Tibial artery (tissue), 4 donors: ENCODE measurements at regions not wholly inside any gene's neighbourhood (a gene's known extent, or its start where the extent isn't known, plus 50 kb on each side); places are given as distances from the start of the nearest gene placed in this dataset.

Experiments
- DNase-seq, 2 donors: peaks; one replicate each; pipeline ENCODE4 v3.0.0-alpha.2; 2019
- H3K27ac ChIP-seq, 2 donors: fragments of 200-600 bp; sonication (generic) in 1 of 2; 1 replicate in 1 of 2; 2 replicates in 1 of 2; pipeline ENCODE4 v1.5.1; 2018 to 2019; ENCODE audit warnings: mild to moderate bottlenecking in 1 of 2
- H3K27me3 ChIP-seq, 2 donors: fragments of 200-600 bp; sonication (generic) in 1 of 2; one replicate each; pipeline versions ENCODE4 v1.5.1 to v1.6.0; 2016 to 2019
- H3K36me3 ChIP-seq, 3 donors: fragments of 200-600 bp; sonication (generic) in 2 of 3; one replicate each; pipeline ENCODE4 v1.5.1; 2016 to 2019; ENCODE audit warnings: mild to moderate bottlenecking in 2 of 3
- H3K4me1 ChIP-seq, 4 donors: fragments of 200-600 bp; sonication (generic) in 2 of 4; 1 replicate in 3 of 4; 2 replicates in 1 of 4; pipeline ENCODE4 v1.5.1; 2016 to 2019
- H3K4me3 ChIP-seq, 2 donors: fragments of 200-600 bp; sonication (generic) in 1 of 2; 1 replicate in 1 of 2; 2 replicates in 1 of 2; pipeline ENCODE4 v1.5.1; 2018 to 2019; ENCODE audit warnings: mild to moderate bottlenecking in 2 of 2
- H3K9me3 ChIP-seq, 3 donors: fragments of 200-600 bp; sonication (generic) in 1 of 3; one replicate each; pipeline ENCODE4 v1.5.1; 2016 to 2019
- CTCF ChIP-seq, 2 experiments: fragments of 200-600 bp in 1 of 2; fragments of 450-650 bp in 1 of 2; IDR thresholded peaks; one replicate each; pipeline ENCODE4 v1.5.1; 2017 to 2019; ENCODE audit warnings: antibody characterized with exemption in 2 of 2, mild to moderate bottlenecking in 1 of 2, moderate library complexity in 1 of 2
- intact Hi-C: fragments of 100-400 bp; cut with DNase I; formaldehyde crosslinking; loops from one replicate; pipeline ENCODE4 v1.15.0; 2023; ENCODE audit warnings: low total_unique reads

GRCh38 chr5:18811661-18812060, 1176.3 kb downstream of the CDH18 start:
- TF ChIP-seq CTCF (IDR thresholded peaks at IDR 0.05) = no peak
- DNase-seq = no peak
- Histone ChIP-seq H3K27ac (no peak overlapping the region), H3K4me1 (no peaks in the 10 kb centered on the region), H3K9me3 (no peaks in the 10 kb centered on the region), H3K4me3 (no peak overlapping the region), H3K36me3 (no peaks in the 10 kb centered on the region), H3K27me3 (no peaks in the 10 kb centered on the region)
- intact Hi-C loops = no loop called here

- Histone ChIP-seq H3K4me3 (no peak overlapping the region), H3K27me3 (no peaks in the 10 kb centered on the region), H3K36me3 (no peaks in the 10 kb centered on the region), H3K4me1 (no peaks in the 10 kb centered on the region), H3K9me3 (no peaks in the 10 kb centered on the region), H3K27ac (no peak overlapping the region)
- intact Hi-C loops = no loop called here
- no peak for DNase-seq
- TF ChIP-seq CTCF (IDR thresholded peaks at IDR 0.05) = no peak
Observed at GRCh38 chr5:18828351-18828750, 1159.6 kb downstream of the CDH18 start.

GRCh38 chr5:18829539-18829938, 1158.5 kb downstream of the CDH18 start:
- H3K4me1 ChIP-seq = no peaks in the 10 kb centered on the region
- no peak overlapping the region for H3K27ac ChIP-seq
- no peak overlapping the region for H3K4me3 ChIP-seq
- no peak for DNase-seq
- TF ChIP-seq CTCF (IDR thresholded peaks at IDR 0.05) = no peak
- H3K36me3 ChIP-seq = no peaks in the 10 kb centered on the region
- H3K9me3 ChIP-seq = no peaks in the 10 kb centered on the region
- intact Hi-C loops = no loop called here
- H3K27me3 ChIP-seq = no peaks in the 10 kb centered on the region

- no peak overlapping the region for H3K27ac ChIP-seq
- H3K4me1 ChIP-seq = no peaks in the 10 kb centered on the region
- no peak for TF ChIP-seq CTCF (IDR thresholded peaks at IDR 0.05)
- no peaks in the 10 kb centered on the region for H3K36me3 ChIP-seq
- H3K4me3 ChIP-seq = no peak overlapping the region
- intact Hi-C loops = no loop called here
- no peaks in the 10 kb centered on the region for H3K9me3 ChIP-seq
- H3K27me3 ChIP-seq = no peaks in the 10 kb centered on the region
- no peak for DNase-seq
Observed at GRCh38 chr5:18850216-18850615, 1137.8 kb downstream of the CDH18 start.

GRCh38 chr5:18872978-18873377, 1115.0 kb downstream of the CDH18 start:
- Histone ChIP-seq H3K4me1 (no peaks in the 10 kb centered on the region), H3K27me3 (no peaks in the 10 kb centered on the region), H3K4me3 (no peak overlapping the region), H3K36me3 (no peaks in the 10 kb centered on the region), H3K27ac (no peak overlapping the region), H3K9me3 (no peaks in the 10 kb centered on the region)
- no peak for DNase-seq
- TF ChIP-seq CTCF (IDR thresholded peaks at IDR 0.05) = no peak
- intact Hi-C loops = no loop called here

- H3K27ac ChIP-seq = no peak overlapping the region
- H3K4me3 ChIP-seq = no peak overlapping the region
- no peaks in the 10 kb centered on the region for H3K9me3 ChIP-seq
- no peaks in the 10 kb centered on the region for H3K36me3 ChIP-seq
- H3K27me3 ChIP-seq = no peaks in the 10 kb centered on the region
- TF ChIP-seq CTCF (IDR thresholded peaks at IDR 0.05) = no peak
- no peaks in the 10 kb centered on the region for H3K4me1 ChIP-seq
- intact Hi-C loops = no loop called here
- no peak for DNase-seq
Observed at GRCh38 chr5:18876565-18876964, 1111.4 kb downstream of the CDH18 start.
